PFSK-1 (cell line): ENCODE measurements at regions not wholly inside any gene's neighbourhood (a gene's known extent, or its start where the extent isn't known, plus 50 kb on each side); places are given as distances from the start of the nearest gene placed in this dataset.

Experiments
- FOXP2 ChIP-seq: optimal IDR thresholded peaks from 2 replicates; pipeline ENCODE3; 2011; ENCODE audit warnings: borderline replicate concordance, control low read depth, inconsistent platforms; ENCODE audit not compliant: insufficient read depth; ENCODE audit errors: extremely low read length, extremely low read depth
- POLR2AphosphoS5 ChIP-seq: IDR thresholded peaks from 2 replicates; pipeline ENCODE4 v1.6.1; 2012; ENCODE audit warnings: low read depth, mild to moderate bottlenecking, control low read depth, low read length, moderate library complexity
- SIN3A ChIP-seq: IDR thresholded peaks from 2 replicates; pipeline ENCODE4 v1.6.1; 2012; ENCODE audit warnings: mild to moderate bottlenecking, low read length, moderate library complexity, borderline replicate concordance; ENCODE audit not compliant: insufficient read depth
- TAF1 ChIP-seq: IDR thresholded peaks from 2 replicates; pipeline ENCODE4 v1.6.1; 2012; ENCODE audit warnings: low read length, control low read depth, borderline replicate concordance; ENCODE audit not compliant: insufficient read depth
- TF ChIP-seq, protein P1 (sequence below), 2 experiments: IDR thresholded peaks; 2 replicates each; pipeline versions ENCODE4 v1.6.1 to v1.8.0; 2011 to 2012; ENCODE audit warnings: low read depth in 2 of 2, low read length in 2 of 2, control low read depth in 1 of 2, inconsistent platforms in 1 of 2, mild to moderate bottlenecking in 1 of 2, moderate library complexity in 1 of 2; ENCODE audit not compliant: insufficient read depth in 1 of 2

DNA sequence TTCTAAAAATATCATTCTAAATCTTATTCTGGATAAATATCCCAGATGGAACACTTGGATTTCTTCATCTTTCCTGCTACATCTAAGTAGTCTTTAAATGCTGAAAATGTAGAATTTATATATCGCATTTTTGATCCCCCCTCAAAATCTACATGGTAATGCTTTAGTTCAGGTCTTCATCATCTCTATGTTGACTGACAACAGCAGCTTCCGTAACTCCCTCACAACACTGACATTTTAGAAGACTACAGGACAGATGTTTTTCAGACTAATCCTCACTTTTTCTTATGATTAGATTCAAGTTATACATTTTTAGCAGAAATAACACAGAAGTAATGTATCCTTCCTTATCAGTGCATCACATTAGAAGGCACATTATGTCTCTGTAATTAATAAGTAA, 336.5 kb downstream of the LMO4 start:
- TF ChIP-seq FOXP2 (no peak), SIN3A (no peak), TAF1 (no peak), POLR2AphosphoS5 (no peak)
- TF ChIP-seq, protein P1, sequence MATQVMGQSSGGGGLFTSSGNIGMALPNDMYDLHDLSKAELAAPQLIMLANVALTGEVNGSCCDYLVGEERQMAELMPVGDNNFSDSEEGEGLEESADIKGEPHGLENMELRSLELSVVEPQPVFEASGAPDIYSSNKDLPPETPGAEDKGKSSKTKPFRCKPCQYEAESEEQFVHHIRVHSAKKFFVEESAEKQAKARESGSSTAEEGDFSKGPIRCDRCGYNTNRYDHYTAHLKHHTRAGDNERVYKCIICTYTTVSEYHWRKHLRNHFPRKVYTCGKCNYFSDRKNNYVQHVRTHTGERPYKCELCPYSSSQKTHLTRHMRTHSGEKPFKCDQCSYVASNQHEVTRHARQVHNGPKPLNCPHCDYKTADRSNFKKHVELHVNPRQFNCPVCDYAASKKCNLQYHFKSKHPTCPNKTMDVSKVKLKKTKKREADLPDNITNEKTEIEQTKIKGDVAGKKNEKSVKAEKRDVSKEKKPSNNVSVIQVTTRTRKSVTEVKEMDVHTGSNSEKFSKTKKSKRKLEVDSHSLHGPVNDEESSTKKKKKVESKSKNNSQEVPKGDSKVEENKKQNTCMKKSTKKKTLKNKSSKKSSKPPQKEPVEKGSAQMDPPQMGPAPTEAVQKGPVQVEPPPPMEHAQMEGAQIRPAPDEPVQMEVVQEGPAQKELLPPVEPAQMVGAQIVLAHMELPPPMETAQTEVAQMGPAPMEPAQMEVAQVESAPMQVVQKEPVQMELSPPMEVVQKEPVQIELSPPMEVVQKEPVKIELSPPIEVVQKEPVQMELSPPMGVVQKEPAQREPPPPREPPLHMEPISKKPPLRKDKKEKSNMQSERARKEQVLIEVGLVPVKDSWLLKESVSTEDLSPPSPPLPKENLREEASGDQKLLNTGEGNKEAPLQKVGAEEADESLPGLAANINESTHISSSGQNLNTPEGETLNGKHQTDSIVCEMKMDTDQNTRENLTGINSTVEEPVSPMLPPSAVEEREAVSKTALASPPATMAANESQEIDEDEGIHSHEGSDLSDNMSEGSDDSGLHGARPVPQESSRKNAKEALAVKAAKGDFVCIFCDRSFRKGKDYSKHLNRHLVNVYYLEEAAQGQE (IDR thresholded peaks at IDR 0.05; ENCODE audit: insufficient read depth in 1 of 2, low read depth in 2 of 2, low read length in 2 of 2), result no peak

DNA sequence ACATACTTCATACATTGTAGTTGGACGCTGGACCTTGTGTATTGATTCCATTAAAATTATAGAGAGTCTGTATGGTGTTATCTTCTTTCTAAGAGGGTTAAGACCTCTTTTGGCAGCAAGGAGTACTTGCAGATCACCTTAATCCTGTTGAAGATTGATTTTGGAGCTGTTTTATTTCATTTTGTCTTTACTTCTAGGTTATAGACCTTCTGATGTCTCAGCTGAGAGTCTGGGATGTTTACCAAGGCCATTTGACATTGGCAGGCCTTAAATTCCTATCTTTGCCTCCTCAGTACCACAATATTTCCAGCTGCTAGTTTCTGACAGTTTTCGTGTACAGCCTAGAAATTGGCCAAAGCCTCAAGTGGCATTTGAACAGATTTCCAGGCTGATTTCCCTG, 338.0 kb downstream of the LMO4 start:
- TF ChIP-seq SIN3A (no peak), POLR2AphosphoS5 (no peak), FOXP2 (no peak)
- TF ChIP-seq, protein P1 (IDR thresholded peaks at IDR 0.05; ENCODE audit: insufficient read depth in 1 of 2, low read depth in 2 of 2, low read length in 2 of 2), result no peak

DNA sequence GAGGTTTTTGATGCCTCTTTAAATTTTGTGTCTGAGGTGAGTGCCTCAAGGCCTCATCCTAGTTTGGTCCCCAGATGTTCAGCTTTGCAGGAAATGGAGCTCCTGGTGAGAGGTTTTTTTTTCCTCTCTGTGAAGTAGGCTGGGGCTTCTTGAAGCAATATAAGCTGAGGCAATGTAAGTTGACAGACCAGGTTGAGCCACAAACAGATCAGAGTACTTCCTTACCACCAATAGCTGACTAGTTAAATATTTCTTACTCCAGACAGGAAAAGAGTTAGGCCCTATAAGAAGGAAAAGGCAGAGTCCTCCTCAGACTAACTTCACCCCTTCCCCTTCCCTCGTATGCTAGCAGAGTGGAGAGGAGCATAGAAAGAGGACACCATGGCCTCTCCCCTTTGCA, 341.0 kb downstream of the LMO4 start:
- TF ChIP-seq FOXP2, result no peak

DNA sequence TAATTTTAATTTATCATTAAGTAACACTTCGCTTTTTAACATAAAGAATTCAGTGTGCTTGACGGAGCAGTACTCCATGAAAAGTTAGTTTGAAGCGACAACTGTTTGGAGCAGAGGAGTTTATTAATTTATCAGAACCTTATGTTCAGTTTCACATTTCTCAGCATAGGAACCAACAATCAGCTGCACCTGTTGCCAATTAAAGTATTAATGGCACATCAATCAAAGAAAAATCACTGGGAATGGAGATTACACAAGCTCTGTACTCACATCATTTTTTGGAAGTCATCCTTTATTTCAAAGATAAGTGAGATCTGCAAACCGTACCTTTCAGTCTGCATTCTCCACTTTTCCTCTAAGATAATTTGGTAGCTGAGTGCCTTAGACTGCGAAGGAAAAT, 344.6 kb downstream of the LMO4 start:
- TF ChIP-seq TAF1, result no peak
- TF ChIP-seq, protein P1 (IDR thresholded peaks at IDR 0.05; ENCODE audit: insufficient read depth in 1 of 2, low read depth in 2 of 2, low read length in 2 of 2), result no peak
- TF ChIP-seq FOXP2, result no peak
- TF ChIP-seq SIN3A, result no peak
- TF ChIP-seq POLR2AphosphoS5, result no peak

DNA sequence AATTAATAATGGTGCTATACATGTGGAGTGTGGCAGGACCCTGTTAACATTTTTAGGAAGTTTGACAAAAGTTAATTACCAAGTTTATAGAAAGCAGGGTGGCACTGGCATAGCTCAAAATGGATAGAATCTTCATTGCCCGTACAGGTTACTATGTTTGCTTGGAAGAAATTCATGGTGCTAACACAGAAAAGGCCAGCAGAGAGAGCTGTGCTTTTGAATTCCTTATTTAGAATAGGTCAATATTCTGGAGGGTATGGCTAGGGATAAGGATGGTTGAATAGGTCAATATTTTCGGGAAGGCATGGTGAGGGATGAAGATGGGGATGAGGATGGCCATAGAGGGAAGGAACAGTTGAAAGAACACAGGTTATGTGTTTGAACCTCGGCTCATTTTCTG, 345.1 kb downstream of the LMO4 start:
- TF ChIP-seq POLR2AphosphoS5 (no peak), SIN3A (no peak), FOXP2 (no peak), TAF1 (no peak)
- TF ChIP-seq, protein P1 (IDR thresholded peaks at IDR 0.05; ENCODE audit: insufficient read depth in 1 of 2, low read depth in 2 of 2, low read length in 2 of 2), result no peak

DNA sequence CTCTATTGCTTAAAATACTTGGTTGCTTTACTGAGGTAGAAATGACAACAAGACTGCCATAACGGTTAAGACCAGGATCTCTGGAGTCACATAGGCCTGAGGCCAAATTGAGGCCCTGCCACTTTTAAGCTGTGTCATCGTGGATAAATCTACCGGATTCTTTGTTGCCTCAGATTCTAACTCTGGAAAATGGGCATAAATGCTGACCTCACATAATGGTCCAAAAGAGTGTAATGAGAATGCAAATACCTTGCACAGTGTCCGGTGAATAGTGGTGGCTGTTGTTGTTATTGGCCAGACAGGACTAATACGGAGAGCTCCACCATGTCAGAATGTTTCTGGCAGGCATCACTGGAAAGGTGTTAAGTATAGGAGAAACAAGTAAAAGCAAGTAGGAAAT, 346.1 kb downstream of the LMO4 start:
- TF ChIP-seq, protein P1 (IDR thresholded peaks at IDR 0.05; ENCODE audit: insufficient read depth in 1 of 2, low read depth in 2 of 2, low read length in 2 of 2), result no peak
- TF ChIP-seq SIN3A (no peak), FOXP2 (no peak), POLR2AphosphoS5 (no peak), TAF1 (no peak)
